Amniotic stem cell (primary cell): ENCODE measurements at regions not wholly inside any gene's neighbourhood (a gene's known extent, or its start where the extent isn't known, plus 50 kb on each side); places are given as distances from the start of the nearest gene placed in this dataset.

Experiments used
- DNase-seq: peaks from one replicate; lab custom pipeline; 2025; lab: John Stamatoyannopoulos, UW

- no peak for DNase-seq
Observed at GRCh38 chr6:165229216-165229615, 80.2 kb downstream of the C6orf118 start.

GRCh38 chr6:165227644-165228329 lies 81.6 kb downstream of the C6orf118 start:
- no peak for DNase-seq

GRCh38 chr6:165223736-165224135 lies 85.7 kb downstream of the C6orf118 start:
- no peak for DNase-seq

GRCh38 chr6:165223101-165223500 lies 86.3 kb downstream of the C6orf118 start:
- no peak for DNase-seq

- no peak for DNase-seq
Observed at GRCh38 chr6:165222315-165223025, 86.9 kb downstream of the C6orf118 start.

GRCh38 chr6:165220045-165220444 lies 89.4 kb downstream of the C6orf118 start:
- no peak for DNase-seq

- DNase-seq, result no peak
Observed at GRCh38 chr6:165219629-165220028, 89.8 kb downstream of the C6orf118 start.

GRCh38 chr6:165218829-165219228 lies 90.6 kb downstream of the C6orf118 start:
- DNase-seq, result no peak

GRCh38 chr6:165206798-165207197 lies 102.6 kb downstream of the C6orf118 start:
- DNase-seq, result no peak

- DNase-seq, result no peak
Observed at GRCh38 chr6:165205632-165206031, 103.8 kb downstream of the C6orf118 start.

GRCh38 chr6:165204807-165205545 lies 104.4 kb downstream of the C6orf118 start:
- DNase-seq, result no peak

- DNase-seq, result no peak
Observed at GRCh38 chr6:165200178-165200577, 109.2 kb downstream of the C6orf118 start.

GRCh38 chr6:165191461-165191860 lies 117.9 kb downstream of the C6orf118 start:
- DNase-seq, result no peak

GRCh38 chr6:165186441-165187205 lies 122.8 kb downstream of the C6orf118 start:
- no peak for DNase-seq

GRCh38 chr6:165186041-165186440 lies 123.4 kb downstream of the C6orf118 start:
- no peak for DNase-seq

GRCh38 chr6:165184192-165184979 lies 125.0 kb downstream of the C6orf118 start:
- DNase-seq, result no peak

- no peak for DNase-seq
Observed at GRCh38 chr6:165183496-165184140, 125.8 kb downstream of the C6orf118 start.

- DNase-seq, result no peak
Observed at GRCh38 chr6:165183071-165183470, 126.3 kb downstream of the C6orf118 start.

- no peak for DNase-seq
Observed at GRCh38 chr6:165181951-165182414, 127.4 kb downstream of the C6orf118 start.

- DNase-seq, result no peak
Observed at GRCh38 chr6:165178056-165178455, 131.3 kb downstream of the C6orf118 start.

- no peak for DNase-seq
Observed at GRCh38 chr6:165173484-165173883, 135.9 kb downstream of the C6orf118 start.
